HL-60 (cell line): ENCODE measurements at regions not wholly inside any gene's neighbourhood (a gene's known extent, or its start where the extent isn't known, plus 50 kb on each side); places are given as distances from the start of the nearest gene placed in this dataset.

ENCODE experiments used
- CTCF ChIP-seq: IDR thresholded peaks from one replicate; pipeline ENCODE4 v1.5.1; 2011; ENCODE audit warnings: low read length, control low read depth, inconsistent platforms; ENCODE audit not compliant: insufficient read depth
- GABPA ChIP-seq: IDR thresholded peaks from 2 replicates; pipeline ENCODE4 v1.6.1; 2012; ENCODE audit warnings: low read depth
- POLR2AphosphoS5 ChIP-seq: IDR thresholded peaks from 2 replicates; pipeline ENCODE4 v1.6.1; 2012; ENCODE audit warnings: low read depth
- REST ChIP-seq: IDR thresholded peaks from 2 replicates; pipeline ENCODE4 v1.6.1; 2012; ENCODE audit warnings: low read depth; ENCODE audit not compliant: insufficient replicate concordance
- SPI1 ChIP-seq: IDR thresholded peaks from 2 replicates; pipeline ENCODE4 v1.6.1; 2012; ENCODE audit warnings: low read depth, mild to moderate bottlenecking, borderline replicate concordance

GRCh38 chr5:38638656-38639055, 82.2 kb upstream of the LIFR start:
- TF ChIP-seq CTCF: no peak
- TF ChIP-seq REST: no peak
- no peak for TF ChIP-seq SPI1
- TF ChIP-seq POLR2AphosphoS5: no peak
- TF ChIP-seq GABPA: no peak
